ENCODE measurements at regions not wholly inside any gene's neighbourhood (a gene's known extent, or its start where the extent isn't known, plus 50 kb on each side); places are given as distances from the start of the nearest gene placed in this dataset.

DNA sequence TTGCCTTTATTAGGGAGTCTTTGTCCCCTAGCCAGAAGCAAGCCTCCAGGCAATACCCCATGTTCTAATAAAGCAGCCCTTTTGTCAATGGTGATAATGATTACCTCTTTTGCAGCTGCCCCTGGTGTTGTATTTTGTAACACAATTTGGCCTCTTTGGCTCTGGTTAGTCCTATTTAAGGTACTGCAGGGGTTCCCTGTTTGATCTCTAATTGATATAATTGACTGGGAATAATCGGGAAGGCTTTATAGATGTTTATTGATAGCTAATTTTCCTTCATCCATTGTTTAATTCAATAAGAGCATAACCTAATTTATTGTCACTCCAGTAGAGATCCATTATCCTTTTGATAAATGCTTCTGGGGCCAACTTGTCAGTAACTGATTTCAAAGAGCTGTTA is 537.2 kb downstream of the PKHD1 start:
- TF ChIP-seq, protein P1, sequence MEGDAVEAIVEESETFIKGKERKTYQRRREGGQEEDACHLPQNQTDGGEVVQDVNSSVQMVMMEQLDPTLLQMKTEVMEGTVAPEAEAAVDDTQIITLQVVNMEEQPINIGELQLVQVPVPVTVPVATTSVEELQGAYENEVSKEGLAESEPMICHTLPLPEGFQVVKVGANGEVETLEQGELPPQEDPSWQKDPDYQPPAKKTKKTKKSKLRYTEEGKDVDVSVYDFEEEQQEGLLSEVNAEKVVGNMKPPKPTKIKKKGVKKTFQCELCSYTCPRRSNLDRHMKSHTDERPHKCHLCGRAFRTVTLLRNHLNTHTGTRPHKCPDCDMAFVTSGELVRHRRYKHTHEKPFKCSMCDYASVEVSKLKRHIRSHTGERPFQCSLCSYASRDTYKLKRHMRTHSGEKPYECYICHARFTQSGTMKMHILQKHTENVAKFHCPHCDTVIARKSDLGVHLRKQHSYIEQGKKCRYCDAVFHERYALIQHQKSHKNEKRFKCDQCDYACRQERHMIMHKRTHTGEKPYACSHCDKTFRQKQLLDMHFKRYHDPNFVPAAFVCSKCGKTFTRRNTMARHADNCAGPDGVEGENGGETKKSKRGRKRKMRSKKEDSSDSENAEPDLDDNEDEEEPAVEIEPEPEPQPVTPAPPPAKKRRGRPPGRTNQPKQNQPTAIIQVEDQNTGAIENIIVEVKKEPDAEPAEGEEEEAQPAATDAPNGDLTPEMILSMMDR (conservative IDR thresholded peaks at IDR 0.05; ENCODE audit: low read depth, low read length), result no peak
- Histone ChIP-seq H3K4me1 (ENCODE audit: low read depth, poor library complexity, severe bottlenecking) (no peaks in the 10 kb centered on the region), H3K4me2 (no peak overlapping the region), H3K27me3 (ENCODE audit: insufficient read depth, low read depth) (no peaks in the 10 kb centered on the region), H3K79me2 (ENCODE audit: insufficient read depth, low read depth) (no peaks in the 10 kb centered on the region), H3K4me3 (IDR thresholded peaks at IDR 0.05; ENCODE audit: insufficient read depth, low read depth, low read length) (no peak overlapping the region), H3K27ac (no peak overlapping the region), H2AFZ (ENCODE audit: low read depth) (no peak overlapping the region), H4K20me1 (ENCODE audit: insufficient read depth) (no peaks in the 10 kb centered on the region), H3K36me3 (ENCODE audit: insufficient read depth) (no peaks in the 10 kb centered on the region), H3K9ac (no peak overlapping the region)

DNA sequence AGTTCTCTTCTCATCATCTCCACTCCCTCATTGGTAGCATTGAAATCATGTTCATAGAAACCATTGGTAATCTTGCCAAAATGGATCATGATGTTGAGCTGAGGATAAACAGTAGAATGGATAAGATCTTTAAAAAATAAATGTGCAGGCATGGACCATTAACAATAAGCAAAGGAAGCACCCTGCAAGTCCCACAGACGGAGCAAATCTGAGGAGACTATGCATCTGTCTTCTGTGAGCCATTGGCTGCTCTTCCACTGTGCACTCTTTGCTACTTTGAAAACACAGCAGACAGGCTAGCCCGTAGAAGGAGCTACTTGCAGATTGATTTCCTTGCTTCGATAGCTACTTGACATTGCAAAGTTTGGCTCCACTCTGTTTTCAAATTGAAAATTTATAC is 535.0 kb downstream of the PKHD1 start:
- Histone ChIP-seq H4K20me1 (ENCODE audit: insufficient read depth) (no peaks in the 10 kb centered on the region), H3K27me3 (ENCODE audit: insufficient read depth, low read depth) (no peaks in the 10 kb centered on the region), H2AFZ (ENCODE audit: low read depth) (no peak overlapping the region), H3K79me2 (ENCODE audit: insufficient read depth, low read depth) (no peaks in the 10 kb centered on the region), H3K4me1 (ENCODE audit: low read depth, poor library complexity, severe bottlenecking) (no peaks in the 10 kb centered on the region), H3K4me2 (no peak overlapping the region), H3K36me3 (ENCODE audit: insufficient read depth) (no peaks in the 10 kb centered on the region), H3K4me3 (IDR thresholded peaks at IDR 0.05; ENCODE audit: insufficient read depth, low read depth, low read length) (no peak overlapping the region), H3K9ac (no peak overlapping the region), H3K27ac (no peak overlapping the region)
- TF ChIP-seq, protein P1 (conservative IDR thresholded peaks at IDR 0.05; ENCODE audit: low read depth, low read length), result no peak

DNA sequence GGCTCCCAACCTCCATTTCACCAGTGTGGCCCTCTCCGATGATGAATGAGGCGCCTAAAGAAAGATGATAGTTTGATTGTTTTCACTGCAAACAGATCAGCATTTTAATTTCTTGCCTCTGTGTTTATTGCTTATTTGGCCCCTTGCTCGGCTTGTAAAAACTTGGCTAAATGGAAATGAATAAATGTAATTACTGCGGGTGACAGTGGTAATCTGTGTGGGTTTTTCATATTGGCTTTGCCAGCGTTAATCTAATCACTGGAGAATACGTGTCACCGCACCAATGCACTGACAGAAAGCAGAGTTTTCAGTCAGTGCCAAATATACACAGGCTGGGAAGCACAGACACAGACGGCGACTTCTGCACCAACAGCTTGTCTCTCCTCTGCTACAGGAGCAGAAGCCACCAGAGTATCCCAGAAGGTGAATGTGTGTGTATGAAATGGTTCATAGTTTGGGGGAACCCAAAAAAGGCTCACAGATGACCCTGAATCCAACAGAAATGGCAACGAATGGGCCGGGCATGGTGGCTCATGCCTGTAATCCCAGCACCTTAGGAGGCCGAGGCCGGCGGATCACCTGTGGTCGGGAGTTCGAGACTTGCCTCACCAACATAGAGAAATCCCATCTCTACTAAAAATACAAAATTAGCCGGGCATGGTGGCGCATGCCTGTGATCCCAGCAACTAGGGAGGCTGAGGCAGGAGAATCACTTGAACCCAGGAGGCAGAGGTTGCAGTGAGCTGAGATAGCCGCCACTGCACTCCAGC is 534.0 kb downstream of the PKHD1 start:
- no peak overlapping the region for H3K4me3 ChIP-seq (IDR thresholded peaks at IDR 0.05; ENCODE audit: insufficient read depth, low read depth, low read length)
- H4K20me1 ChIP-seq (ENCODE audit: insufficient read depth), result no peaks in the 10 kb centered on the region
- no peaks in the 10 kb centered on the region for H3K36me3 ChIP-seq (ENCODE audit: insufficient read depth)
- no peak overlapping the region for H2AFZ ChIP-seq (ENCODE audit: low read depth)
- TF ChIP-seq, protein P1 (conservative IDR thresholded peaks at IDR 0.05; ENCODE audit: low read depth, low read length), result no peak
- no peak overlapping the region for H3K27ac ChIP-seq
- no peak overlapping the region for H3K9ac ChIP-seq
- no peaks in the 10 kb centered on the region for H3K4me1 ChIP-seq (ENCODE audit: low read depth, poor library complexity, severe bottlenecking)
- H3K27me3 ChIP-seq (ENCODE audit: insufficient read depth, low read depth), result no peaks in the 10 kb centered on the region
- no peaks in the 10 kb centered on the region for H3K79me2 ChIP-seq (ENCODE audit: insufficient read depth, low read depth)
- H3K4me2 ChIP-seq, result no peak overlapping the region

DNA sequence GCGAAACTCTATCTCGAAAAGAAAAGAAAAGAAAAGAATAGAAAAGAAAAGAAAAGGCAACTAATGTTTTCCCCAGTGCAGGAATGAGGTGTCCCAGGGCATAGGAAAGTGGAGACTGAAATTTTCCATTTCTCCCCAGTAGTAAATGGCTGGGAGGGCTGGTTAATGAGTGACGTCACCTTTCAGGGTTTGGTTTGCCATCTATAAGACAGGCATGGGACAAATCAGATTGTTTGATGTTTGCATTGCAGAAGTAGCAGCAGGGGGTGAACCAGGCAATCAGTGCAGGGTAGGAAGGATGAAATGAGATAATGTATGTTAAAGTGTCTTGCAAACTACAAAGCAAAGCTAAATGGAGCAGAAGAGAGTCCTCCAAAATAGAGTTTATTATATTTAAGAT is 533.4 kb downstream of the PKHD1 start:
- Histone ChIP-seq H3K79me2 (ENCODE audit: insufficient read depth, low read depth) (no peaks in the 10 kb centered on the region), H3K27me3 (ENCODE audit: insufficient read depth, low read depth) (no peaks in the 10 kb centered on the region), H3K4me1 (ENCODE audit: low read depth, poor library complexity, severe bottlenecking) (no peaks in the 10 kb centered on the region), H3K36me3 (ENCODE audit: insufficient read depth) (no peaks in the 10 kb centered on the region), H2AFZ (ENCODE audit: low read depth) (no peak overlapping the region), H3K4me3 (IDR thresholded peaks at IDR 0.05; ENCODE audit: insufficient read depth, low read depth, low read length) (no peak overlapping the region), H4K20me1 (ENCODE audit: insufficient read depth) (no peaks in the 10 kb centered on the region), H3K9ac (no peak overlapping the region), H3K4me2 (no peak overlapping the region), H3K27ac (no peak overlapping the region)
- TF ChIP-seq, protein P1 (conservative IDR thresholded peaks at IDR 0.05; ENCODE audit: low read depth, low read length), result no peak
